AG10803 (cell line): ENCODE measurements at regions not wholly inside any gene's neighbourhood (a gene's known extent, or its start where the extent isn't known, plus 50 kb on each side); places are given as distances from the start of the nearest gene placed in this dataset.

Experiments
- DNase-seq: peaks from one replicate; pipeline ENCODE4 v3.0.0; 2010; ENCODE audit warnings: low read depth
- H3K4me3 ChIP-seq: 2 replicates; pipeline ENCODE4 v1.5.1; 2011; ENCODE audit warnings: mild to moderate bottlenecking, low read length, control low read depth
- CTCF ChIP-seq: conservative IDR thresholded peaks from 2 replicates; pipeline ENCODE4 v1.5.1; 2011; ENCODE audit warnings: mild to moderate bottlenecking, low read length, control low read depth, inconsistent platforms

- no peak for DNase-seq
- H3K4me3 ChIP-seq, result no peak overlapping the region; the same call in 1 of the 2 replicates
- TF ChIP-seq CTCF, result no peak
These were observed 82.0 kb upstream of the WASF3 start for GRCh38 chr13:26475176-26476110.

GRCh38 chr13:26476111-26476781 is 81.2 kb upstream of the WASF3 start:
- no peak for TF ChIP-seq CTCF
- H3K4me3 ChIP-seq, result peak overlapping the region; percentile 52
- DNase-seq, result peak; percentile 71

GRCh38 chr13:26476782-26477142 is 80.7 kb upstream of the WASF3 start:
- no peak for DNase-seq
- TF ChIP-seq CTCF, result no peak
- peak overlapping the region; percentile 52 for H3K4me3 ChIP-seq

- no peak for DNase-seq
- no peak for TF ChIP-seq CTCF
These were observed 79.8 kb upstream of the WASF3 start for GRCh38 chr13:26477681-26478080.

GRCh38 chr13:26480246-26480855 is 77.1 kb upstream of the WASF3 start:
- peak; percentile 52 for DNase-seq
- H3K4me3 ChIP-seq, result no peak overlapping the region
- no peak for TF ChIP-seq CTCF

More at GRCh38 chr13:26477681-26478080, 79.8 kb upstream of the WASF3 start:
- H3K4me3 ChIP-seq, result no peak overlapping the region

GRCh38 chr13:26482451-26483197 is 74.9 kb upstream of the WASF3 start:
- no peak overlapping the region for H3K4me3 ChIP-seq
- TF ChIP-seq CTCF, result peak; percentile 98

More at GRCh38 chr13:26482451-26483197, 74.9 kb upstream of the WASF3 start:
- DNase-seq, result peak; percentile 69
